Right lobe of liver (tissue), 6 donors: ENCODE measurements at regions not wholly inside any gene's neighbourhood (a gene's known extent, or its start where the extent isn't known, plus 50 kb on each side); places are given as distances from the start of the nearest gene placed in this dataset.

Source experiments
- ATAC-seq, 4 donors: fragments of 200-7000 bp; cut with Tn5 transposase; one replicate each; pipeline ENCODE4 v1.9.1; 2020; ENCODE audit warnings: mild to moderate bottlenecking in 4 of 4, moderate library complexity in 4 of 4
- DNase-seq, 3 donors: peaks; one replicate each; pipeline ENCODE4 v3.0.0-alpha.2; 2020
- H3K27ac ChIP-seq, 3 donors: fragments of 200-600 bp; one replicate each; pipeline ENCODE4 v1.8.0; 2022
- H3K27me3 ChIP-seq, 2 donors: fragments of 200-600 bp; one replicate each; pipeline ENCODE4 v1.8.0; 2022
- H3K36me3 ChIP-seq, 4 donors: fragments of 200-600 bp; sonication (generic) in 1 of 4; one replicate each; pipeline versions ENCODE4 v1.5.1 to v1.8.0; 2017 to 2022; ENCODE audit warnings: control low read depth in 1 of 4
- H3K4me1 ChIP-seq, 4 donors: fragments of 200-600 bp; sonication (generic) in 1 of 4; one replicate each; pipeline versions ENCODE4 v1.5.1 to v1.8.0; 2017 to 2022; ENCODE audit warnings: control low read depth in 1 of 4
- H3K4me3 ChIP-seq, 3 donors: fragments of 200-600 bp; one replicate each; pipeline ENCODE4 v1.8.0; 2022
- H3K9me3 ChIP-seq, 4 donors: fragments of 200-600 bp; sonication (generic) in 1 of 4; one replicate each; pipeline versions ENCODE4 v1.5.1 to v1.8.0; 2017 to 2022; ENCODE audit warnings: control low read depth in 1 of 4
- CTCF ChIP-seq, 4 donors: fragments of 200-600 bp in 3 of 4; fragments of 450-650 bp in 1 of 4; IDR thresholded peaks; one replicate each; pipeline versions ENCODE4 v1.5.1 to v1.8.0; 2016 to 2022; ENCODE audit warnings: antibody characterized with exemption in 4 of 4, mild to moderate bottlenecking in 2 of 4
- POLR2A ChIP-seq: fragments of 450-650 bp; IDR thresholded peaks from one replicate; pipeline ENCODE4 v1.6.1; 2017; ENCODE audit warnings: antibody characterized with exemption, mild to moderate bottlenecking
- WGBS: methylation state at CpG from one replicate; pipeline ENCODE4 v1.1.6; 2018; ENCODE audit warnings: low coverage, low lambda C conversion rate; ENCODE audit not compliant: insufficient coverage; ENCODE audit errors: missing lambda C conversion rate; 5-methylcytosine and 5-hydroxymethylcytosine counted together
- intact Hi-C, 2 donors: fragments of 100-400 bp; cut with DNase I; formaldehyde crosslinking; loops; one replicate each; pipeline versions ENCODE4 v1.11.2 to v1.14.1; 2022
- donor health status: DM: no; HTN: yes; CAD: no.
- donor health status: DM: no; HTN: no; CAD: no.
- donor health status: DM: no; HTN: no; CAD: no.
- donor health status: DM: no; HTN: yes; CAD: no.
- donor health status: DM: no; HTN: yes; CAD: no.

GRCh38 chr3:135473449-135473848 lies 492.1 kb upstream of the PPP2R3A start:
- H3K36me3 ChIP-seq, result no peaks in the 10 kb centered on the region
- DNase-seq (no peak), ATAC-seq (no peak)
- no peak overlapping the region for H3K27ac ChIP-seq
- TF ChIP-seq CTCF (IDR thresholded peaks at IDR 0.05), result no peak
- TF ChIP-seq POLR2A, result no peak
- H3K4me1 ChIP-seq, result no peaks in the 10 kb centered on the region
- no peaks in the 10 kb centered on the region for H3K27me3 ChIP-seq
- intact Hi-C loops, result no loop called here
- no peaks in the 10 kb centered on the region for H3K9me3 ChIP-seq
- no peak overlapping the region for H3K4me3 ChIP-seq

GRCh38 chr3:135487261-135487660 lies 478.3 kb upstream of the PPP2R3A start:
- no peak overlapping the region for H3K27ac ChIP-seq
- H3K36me3 ChIP-seq, result no peaks in the 10 kb centered on the region
- no peak for ATAC-seq
- 50% methylated on average over 2 of the region's 2 CpGs for WGBS
- H3K4me1 ChIP-seq, result no peaks in the 10 kb centered on the region
- intact Hi-C loops, result no loop called here
- no peaks in the 10 kb centered on the region for H3K27me3 ChIP-seq
- no peak for DNase-seq
- H3K9me3 ChIP-seq, result no peaks in the 10 kb centered on the region
- H3K4me3 ChIP-seq, result no peak overlapping the region
- no peak for TF ChIP-seq CTCF (IDR thresholded peaks at IDR 0.05)
- no peak for TF ChIP-seq POLR2A

GRCh38 chr3:135490219-135490915 lies 475.2 kb upstream of the PPP2R3A start:
- Histone ChIP-seq H3K9me3 (no peaks in the 10 kb centered on the region), H3K4me1 (no peaks in the 10 kb centered on the region), H3K27ac (no peak overlapping the region), H3K36me3 (no peaks in the 10 kb centered on the region), H3K27me3 (no peaks in the 10 kb centered on the region), H3K4me3 (no peak overlapping the region)
- intact Hi-C loops, result no loop called here
- DNase-seq, result no peak
- WGBS, result 48% methylated on average over 3 of the region's 4 CpGs
- ATAC-seq, result no peak
- TF ChIP-seq CTCF (IDR thresholded peaks at IDR 0.05) (no peak), POLR2A (no peak)

DNA sequence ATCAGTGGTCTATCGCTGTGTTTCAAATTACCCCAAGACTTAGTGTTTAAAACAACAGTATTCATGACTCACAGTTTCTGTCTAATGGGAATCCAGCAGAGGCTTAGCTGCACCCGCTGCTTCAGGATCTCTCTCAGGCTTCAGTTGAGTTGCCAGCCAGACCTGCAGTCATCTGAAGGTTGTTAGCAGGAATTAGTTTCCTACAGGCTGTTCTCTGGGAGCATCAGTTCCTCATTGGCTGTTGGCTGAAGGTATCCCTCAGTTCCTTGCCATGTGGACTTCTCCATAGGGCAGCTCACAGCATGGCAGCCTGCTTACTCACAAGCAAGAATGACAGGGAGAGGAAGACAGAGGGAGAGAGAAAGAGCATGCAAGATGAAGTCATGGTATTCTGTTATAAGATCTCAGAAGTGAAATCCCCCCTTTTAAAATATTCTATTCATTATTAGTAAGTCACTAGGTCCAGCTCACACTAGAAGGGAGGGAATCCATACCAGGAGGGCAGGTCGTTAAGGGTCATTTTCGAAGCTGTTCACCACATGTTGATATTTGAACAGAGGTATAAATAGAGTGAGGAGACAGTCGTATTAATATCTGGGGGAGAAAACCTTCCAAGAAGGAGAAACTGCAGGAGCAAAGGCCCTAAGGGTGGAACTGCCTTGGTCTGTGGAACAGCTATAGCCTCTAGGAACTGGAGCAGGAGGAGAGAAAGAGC lies 473.9 kb upstream of the PPP2R3A start:
- Histone ChIP-seq H3K4me1 (no peaks in the 10 kb centered on the region), H3K4me3 (no peak overlapping the region), H3K27ac (no peak overlapping the region), H3K36me3 (no peaks in the 10 kb centered on the region), H3K9me3 (no peaks in the 10 kb centered on the region), H3K27me3 (no peaks in the 10 kb centered on the region)
- WGBS, result 42% methylated on average over 5 of the region's 5 CpGs
- TF ChIP-seq POLR2A (no peak), CTCF (IDR thresholded peaks at IDR 0.05) (no peak)
- ATAC-seq (no peak), DNase-seq (no peak)
- intact Hi-C loops, result no loop called here
